H1 (cell line): ENCODE measurements at regions not wholly inside any gene's neighbourhood (a gene's known extent, or its start where the extent isn't known, plus 50 kb on each side); places are given as distances from the start of the nearest gene placed in this dataset.
"Not testable (repeated sequence)": the region's sequence is repeated elsewhere in the genome, so short reads cannot be mapped to it uniquely, and the experiment has no call there.

Source experiments
- CTCF ChIA-PET: fragments of 300-600 bp; sonication (Branson Sonifier 250); formaldehyde crosslinking; loops from one replicate; lab custom pipeline; 2021; ENCODE audit not compliant: partially characterized antibody; lab: Charles Lee
- POLR2A ChIA-PET: fragments of 300-600 bp; sonication (Branson Sonifier 250); formaldehyde crosslinking; loops from one replicate; lab custom pipeline; 2021; ENCODE audit warnings: inconsistent platforms; ENCODE audit not compliant: partially characterized antibody; lab: Charles Lee
- DNase-seq, 2 experiments: peaks; one replicate each; pipeline versions ENCODE4 v3.0.0 to v3.0.0-alpha.2; 2010 to 2022; ENCODE audit warnings: low spot score in 2 of 2, low read depth in 1 of 2, mixed read lengths in 1 of 2
- FAIRE-seq: peaks from 2 replicates; lab custom pipeline; 2011; peaks lifted over from hg19 to GRCh38; lab: Jason Lieb, UNC
- H2AFZ ChIP-seq: 2 replicates; pipeline ENCODE4 v1.8.1; 2012; ENCODE audit warnings: low read length, inconsistent platforms
- H2AK5ac ChIP-seq: 2 replicates; pipeline ENCODE4 v1.6.1; 2013; ENCODE audit warnings: low read depth, low read length
- H2BK120ac ChIP-seq: replicated peaks from 2 replicates; pipeline ENCODE3; 2013; ENCODE audit warnings: low read depth, low read length, inconsistent platforms
- H2BK12ac ChIP-seq: 2 replicates; pipeline ENCODE4 v1.6.1; 2013; ENCODE audit warnings: low read depth, low read length
- H2BK15ac ChIP-seq: 2 replicates; pipeline ENCODE4 v1.6.1; 2013; ENCODE audit warnings: low read length
- H2BK20ac ChIP-seq: 2 replicates; pipeline ENCODE4 v1.6.1; 2013; ENCODE audit warnings: low read length
- H2BK5ac ChIP-seq: 2 replicates; pipeline ENCODE4 v1.6.1; 2013; ENCODE audit warnings: low read depth, low read length
- H3K14ac ChIP-seq: 2 replicates; pipeline ENCODE4 v1.6.1; 2013; ENCODE audit warnings: inconsistent platforms; ENCODE audit not compliant: insufficient read length
- H3K18ac ChIP-seq: 2 replicates; pipeline ENCODE4 v1.6.1; 2013; ENCODE audit warnings: low read length; ENCODE audit errors: extremely low read depth
- H3K23ac ChIP-seq: 2 replicates; pipeline ENCODE4 v1.6.1; 2013; ENCODE audit warnings: inconsistent platforms; ENCODE audit not compliant: insufficient read length
- H3K23me2 ChIP-seq: 2 replicates; pipeline ENCODE4 v1.6.1; 2013; ENCODE audit warnings: low read depth, low read length
- H3K27ac ChIP-seq: 2 replicates; pipeline ENCODE4 v1.6.1; 2011; ENCODE audit warnings: low read depth, low read length, inconsistent platforms
- H3K27me3 ChIP-seq, 4 experiments: replicated peaks in 1 of 4; 1 replicate in 1 of 4; 2 replicates in 3 of 4; pipeline versions ENCODE4 v1.6.1 to v1.8.1; 2011 to 2013; ENCODE audit warnings: low read length in 3 of 4, mild to moderate bottlenecking in 3 of 4, inconsistent platforms in 2 of 4, mixed read lengths in 2 of 4, moderate library complexity in 1 of 4; ENCODE audit not compliant: control insufficient read depth in 3 of 4, insufficient read depth in 3 of 4; ENCODE audit errors: extremely low read depth in 1 of 4
- H3K36me3 ChIP-seq, 4 experiments: 2 replicates each; pipeline versions ENCODE4 v1.6.1 to v1.8.1; 2011 to 2013; ENCODE audit warnings: mild to moderate bottlenecking in 4 of 4, low read length in 3 of 4, moderate library complexity in 2 of 4, control low read depth in 1 of 4, inconsistent platforms in 1 of 4; ENCODE audit not compliant: insufficient read depth in 4 of 4, control insufficient read depth in 2 of 4
- H3K4ac ChIP-seq: replicated peaks from 2 replicates; pipeline ENCODE3; 2013; ENCODE audit warnings: low read length, low read depth, mixed read lengths, inconsistent platforms; ENCODE audit not compliant: insufficient read length
- H3K4me1 ChIP-seq, 4 experiments: replicated peaks in 1 of 4; 1 replicate in 1 of 4; 2 replicates in 3 of 4; pipeline versions ENCODE4 v1.6.1 to v1.8.1; 2011 to 2013; ENCODE audit warnings: low read length in 3 of 4, inconsistent platforms in 2 of 4, mixed read lengths in 1 of 4; ENCODE audit not compliant: insufficient read depth in 4 of 4, control insufficient read depth in 3 of 4
- H3K4me2 ChIP-seq, 2 experiments: 2 replicates each; pipeline versions ENCODE4 v1.6.1 to v1.8.1; 2011 to 2013; ENCODE audit warnings: low read depth in 2 of 2, low read length in 2 of 2, control low read depth in 1 of 2, inconsistent platforms in 1 of 2, mild to moderate bottlenecking in 1 of 2; ENCODE audit not compliant: insufficient read depth in 1 of 2
- H3K4me3 ChIP-seq, 4 experiments: fragments of 200-600, 300-600 bp in 1 of 4; sonication (generic), shearing (Covaris generic), sonication (Bioruptor Twin) in 1 of 4; 2 replicates each; pipeline versions ENCODE4 v1.5.1 to v1.8.1; 2011 to 2016; ENCODE audit warnings: low read length in 4 of 4, low read depth in 3 of 4, control low read depth in 2 of 4, inconsistent platforms in 2 of 4, mild to moderate bottlenecking in 2 of 4, mixed read lengths in 1 of 4, moderate library complexity in 1 of 4; ENCODE audit not compliant: insufficient read depth in 2 of 4; ENCODE audit errors: extremely low read depth in 1 of 4
- H3K56ac ChIP-seq: replicated peaks from 2 replicates; pipeline ENCODE3; 2013; ENCODE audit warnings: low read depth, mild to moderate bottlenecking, mixed read lengths, low read length, inconsistent platforms; ENCODE audit not compliant: insufficient read length
- H3K79me1 ChIP-seq: 2 replicates; pipeline ENCODE4 v1.6.1; 2013; ENCODE audit warnings: low read depth, low read length, control low read depth
- H3K79me2 ChIP-seq, 2 experiments: 2 replicates each; pipeline versions ENCODE4 v1.6.1 to v1.8.1; 2012 to 2013; ENCODE audit warnings: low read length in 2 of 2, mild to moderate bottlenecking in 2 of 2, inconsistent platforms in 1 of 2; ENCODE audit not compliant: insufficient read depth in 2 of 2, control insufficient read depth in 1 of 2
- H3K9ac ChIP-seq, 4 experiments: replicated peaks in 1 of 4; 1 replicate in 1 of 4; 2 replicates in 3 of 4; pipeline versions ENCODE4 v1.6.1 to v1.8.1; 2011 to 2013; ENCODE audit warnings: low read depth in 3 of 4, low read length in 3 of 4, control low read depth in 2 of 4, mild to moderate bottlenecking in 2 of 4, moderate library complexity in 2 of 4, inconsistent platforms in 1 of 4; ENCODE audit errors: extremely low read depth in 1 of 4
- H3K9me3 ChIP-seq, 2 experiments: 2 replicates each; pipeline versions ENCODE4 v1.6.1 to v1.8.1; 2012 to 2013; ENCODE audit warnings: mild to moderate bottlenecking in 2 of 2, moderate library complexity in 2 of 2, control low read depth in 1 of 2, inconsistent platforms in 1 of 2, low read depth in 1 of 2, low read length in 1 of 2, mixed read lengths in 1 of 2; ENCODE audit not compliant: insufficient read depth in 2 of 2
- H4K20me1 ChIP-seq, 2 experiments: replicated peaks in 1 of 2; 2 replicates each; pipeline versions ENCODE3 to v1.8.1; 2011 to 2013; ENCODE audit warnings: inconsistent platforms in 2 of 2, low read length in 2 of 2, mild to moderate bottlenecking in 1 of 2; ENCODE audit not compliant: insufficient read depth in 2 of 2, control insufficient read depth in 1 of 2
- H4K5ac ChIP-seq: 2 replicates; pipeline ENCODE4 v1.6.1; 2013; ENCODE audit warnings: low read length, low read depth, mixed read lengths, inconsistent platforms; ENCODE audit not compliant: insufficient read length
- H4K8ac ChIP-seq: 2 replicates; pipeline ENCODE4 v1.8.0; 2013; ENCODE audit warnings: mild to moderate bottlenecking, moderate library complexity, low read length, inconsistent platforms; ENCODE audit not compliant: insufficient read depth; ENCODE audit errors: extremely low read depth
- H4K91ac ChIP-seq: replicated peaks from 2 replicates; pipeline ENCODE3; 2013; ENCODE audit warnings: low read length, mixed read lengths, inconsistent platforms; ENCODE audit not compliant: insufficient read length
- WGBS, 2 experiments: shearing (Covaris generic) in 1 of 2; methylation state at CpG; one replicate each; pipeline versions ENCODE4 v1.1.6 to v1.1.7; 2013 to 2015; ENCODE audit warnings: low lambda C conversion rate in 2 of 2, mixed read lengths in 2 of 2, inconsistent platforms in 1 of 2, low coverage in 1 of 2, missing lambda C conversion rate in 1 of 2; ENCODE audit not compliant: insufficient replicate concordance in 2 of 2, insufficient coverage in 1 of 2, insufficient read length in 1 of 2; ENCODE audit errors: extremely low coverage in 1 of 2, missing lambda C conversion rate in 1 of 2; 5-methylcytosine and 5-hydroxymethylcytosine counted together

- H3K79me2 ChIP-seq, H3K56ac ChIP-seq, H3K14ac ChIP-seq, H3K4me3 ChIP-seq, H3K36me3 ChIP-seq, H4K91ac ChIP-seq, H2AFZ ChIP-seq, H3K4me1 ChIP-seq, H3K4me2 ChIP-seq, H3K9ac ChIP-seq, H3K27me3 ChIP-seq, H4K8ac ChIP-seq, DNase-seq, H3K23me2 ChIP-seq, H2BK5ac ChIP-seq, H3K27ac ChIP-seq, H3K4ac ChIP-seq, H2BK12ac ChIP-seq, CTCF ChIA-PET, H2BK120ac ChIP-seq, H3K23ac ChIP-seq, FAIRE-seq, H4K5ac ChIP-seq, H2AK5ac ChIP-seq, H4K20me1 ChIP-seq, H3K18ac ChIP-seq, H3K9me3 ChIP-seq, H3K79me1 ChIP-seq, H2BK20ac ChIP-seq, POLR2A ChIA-PET, H2BK15ac ChIP-seq: not testable (repeated sequence)
- 98% methylated on average over 6 of the region's 6 CpGs; no CpG with 5 or more reads in 1 of the 2 experiments for WGBS, 2 experiments
These were observed 97.0 kb upstream of the CCNG1 start for GRCh38 chr5:163340378-163340777.
